Kasumi-1 (cell line): ENCODE measurements at regions not wholly inside any gene's neighbourhood (a gene's known extent, or its start where the extent isn't known, plus 50 kb on each side); places are given as distances from the start of the nearest gene placed in this dataset.
"Not testable (repeated sequence)": the region's sequence is repeated elsewhere in the genome, so short reads cannot be mapped to it uniquely, and the experiment has no call there.

ENCODE experiments used
- DNase-seq, 2 experiments: peaks; one replicate each; lab custom pipeline; 2025; lab: John Stamatoyannopoulos, UW

- no peak for DNase-seq
Observed at GRCh38 chr3:139113993-139114375, 69.3 kb upstream of the PRR23C start.

DNA sequence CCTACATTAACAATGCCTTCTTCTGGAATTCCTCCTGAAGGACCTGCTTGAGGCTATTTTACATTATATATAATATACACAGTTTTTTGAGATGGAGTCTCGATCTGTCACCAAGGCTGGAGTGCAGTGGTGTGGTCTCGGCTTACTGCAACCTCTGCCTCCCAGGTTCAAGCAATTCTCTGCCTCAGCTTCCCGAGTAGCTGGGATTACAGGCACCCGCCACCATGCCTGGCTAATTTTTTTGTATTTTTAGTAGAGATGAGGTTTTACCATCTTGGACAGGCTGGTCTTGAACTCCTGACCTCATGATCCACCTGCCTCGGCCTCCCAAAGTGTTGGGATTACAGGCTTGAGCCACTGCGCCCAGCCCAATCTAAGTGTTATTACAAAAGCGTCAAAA is 71.9 kb upstream of the PRR23C start:
- DNase-seq = not testable (repeated sequence)

DNA sequence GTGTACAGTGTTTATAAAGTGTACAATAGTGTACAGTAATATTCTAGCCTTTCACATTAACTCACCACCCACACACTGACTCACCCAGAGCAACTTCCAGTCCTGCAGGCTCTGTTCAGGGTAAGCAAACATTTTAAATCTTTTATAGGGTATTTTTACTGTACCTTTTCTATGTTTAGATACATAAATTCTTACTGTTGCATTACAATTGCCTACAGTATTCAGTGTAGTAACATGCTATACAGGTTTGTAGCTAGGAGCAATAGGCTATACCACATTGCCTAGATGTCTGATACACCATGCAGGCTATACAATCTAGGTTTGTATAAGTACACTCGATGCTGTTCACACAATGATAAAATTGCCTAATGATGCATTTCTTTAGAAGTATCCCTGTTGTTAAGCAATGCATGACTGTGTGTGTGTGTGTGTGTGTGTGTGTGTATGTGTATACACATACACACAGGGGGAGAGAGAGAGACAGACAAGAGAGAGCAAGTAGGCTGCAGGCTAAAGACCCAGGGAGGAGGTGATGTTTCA is 72.5 kb upstream of the PRR23C start:
- no peak for DNase-seq

DNA sequence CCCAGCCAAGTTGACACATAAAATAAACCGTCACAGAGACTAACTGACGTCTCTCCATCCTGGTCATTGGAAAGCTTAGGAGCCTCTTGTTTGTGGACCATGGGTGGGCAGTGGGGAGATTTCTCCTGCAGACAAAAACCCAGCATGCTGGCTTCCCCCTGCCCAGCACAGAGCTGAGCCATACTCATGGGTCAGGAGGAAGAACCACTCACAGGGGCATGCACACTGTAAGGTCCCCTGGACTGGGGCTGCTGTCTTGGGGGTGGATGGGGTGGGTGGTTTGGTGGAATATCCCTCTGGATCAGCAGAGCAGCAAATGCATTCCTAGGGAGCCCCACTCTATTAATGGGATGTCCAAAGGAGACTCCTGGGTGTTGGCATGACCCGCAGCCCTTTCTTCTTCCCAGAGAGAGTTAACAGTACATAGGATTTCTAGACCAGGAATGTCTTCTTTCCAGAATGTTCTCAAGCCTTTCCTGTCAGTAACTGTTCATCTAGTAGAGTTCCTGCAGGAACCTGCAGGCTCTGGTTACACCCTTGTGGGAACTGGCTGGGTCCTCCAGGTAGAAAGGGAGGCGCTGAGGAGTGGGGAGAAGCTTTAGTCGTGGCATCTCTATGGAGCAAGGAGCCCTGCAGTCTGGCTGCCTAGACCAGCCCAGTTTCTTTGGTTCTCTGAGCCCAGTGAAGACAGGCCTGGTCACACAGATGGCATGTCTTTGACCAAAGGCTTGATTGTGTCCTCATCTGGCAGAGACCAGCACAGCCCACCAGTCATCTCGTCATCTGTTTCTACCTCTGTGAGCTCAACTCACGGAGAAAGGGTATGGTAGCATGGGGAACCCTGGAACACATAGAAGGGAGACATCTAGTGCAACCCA is 73.4 kb upstream of the PRR23C start:
- DNase-seq = no peak

- DNase-seq = no peak
Observed at GRCh38 chr3:139118835-139119234, 74.1 kb upstream of the PRR23C start.

DNA sequence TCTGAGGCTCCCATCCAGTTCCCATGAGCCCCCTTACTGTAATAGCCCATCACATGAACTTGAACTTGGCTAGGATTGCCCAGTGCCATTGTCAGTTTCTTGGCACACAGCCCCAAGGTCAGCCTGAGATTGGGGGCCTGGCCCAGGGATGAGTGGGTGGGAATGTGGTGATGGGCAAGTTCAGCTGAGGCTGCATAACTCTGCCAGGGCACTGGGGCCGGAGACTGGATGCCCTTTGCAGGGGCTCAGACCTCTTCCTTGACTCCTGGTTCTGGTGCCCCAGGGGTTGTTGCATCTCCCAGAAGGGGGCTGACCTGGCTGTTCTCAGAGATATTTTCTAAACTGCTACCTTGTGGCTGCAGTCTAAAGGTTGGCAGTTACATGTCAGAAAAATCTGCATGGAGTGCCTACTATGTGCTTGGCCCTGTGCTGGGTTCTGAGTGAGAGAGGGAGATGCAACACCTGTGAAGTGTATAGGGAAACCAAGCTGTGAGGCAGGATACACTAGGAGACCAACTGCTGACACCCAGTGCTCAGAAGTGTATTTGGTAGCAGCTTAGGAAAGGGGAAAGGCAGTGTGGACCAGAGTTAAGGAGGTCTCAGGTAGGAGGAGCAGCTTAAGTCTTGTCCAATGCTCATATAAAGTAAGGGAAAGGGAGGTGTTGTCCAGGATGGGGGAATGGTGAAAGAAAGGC is 74.8 kb upstream of the PRR23C start:
- no peak for DNase-seq

DNA sequence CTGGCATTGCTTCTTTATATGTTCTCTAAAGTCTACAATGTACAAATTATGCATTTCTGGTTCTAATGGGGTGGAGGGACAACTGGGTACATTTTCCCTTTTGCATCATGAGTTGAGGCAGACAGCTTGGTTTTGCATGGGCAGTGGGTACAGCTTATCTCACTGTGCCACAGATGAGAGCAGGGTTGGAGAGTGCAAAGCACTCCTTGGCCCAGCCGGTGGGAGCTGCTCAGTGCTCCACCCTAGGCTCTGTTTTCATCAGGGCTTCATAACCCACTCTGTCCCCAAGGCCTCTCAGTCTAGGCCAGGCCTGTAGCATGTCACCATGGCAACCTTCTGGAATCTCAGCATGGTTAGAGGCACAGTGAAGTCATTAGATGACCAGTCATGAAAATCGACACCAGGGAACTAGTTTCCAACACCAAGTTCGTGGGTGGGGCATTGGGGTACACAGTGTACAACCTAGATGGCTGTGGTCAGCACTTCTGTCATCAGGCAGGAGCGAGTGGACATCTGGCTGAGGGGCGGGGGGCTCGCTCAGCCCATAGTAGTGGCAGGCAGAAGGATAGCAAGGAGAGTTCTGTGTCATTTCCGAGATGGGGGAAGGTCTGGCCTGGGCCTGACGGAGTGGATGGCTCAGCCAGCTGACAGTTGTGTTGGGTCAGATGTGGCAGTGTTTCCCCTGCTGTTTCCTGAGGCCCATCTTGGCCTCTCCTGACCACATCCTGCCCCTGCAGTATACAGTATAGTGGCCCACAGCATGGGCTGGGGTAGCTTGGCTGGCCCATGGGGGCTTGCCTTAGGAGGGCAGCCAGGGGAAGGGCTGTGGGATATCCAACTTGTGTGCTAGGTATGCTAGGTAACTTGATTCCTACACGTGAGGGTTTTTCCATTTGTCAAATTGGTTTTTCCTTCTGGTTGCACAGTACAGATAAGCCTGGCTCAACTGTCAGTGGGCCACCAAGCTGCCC is 75.7 kb upstream of the PRR23C start:
- peak in 1 of 2 experiments; percentile 17 for DNase-seq

GRCh38 chr3:139121513-139122220 is 77.0 kb upstream of the PRR23C start:
- DNase-seq = no peak

- no peak for DNase-seq
Observed at GRCh38 chr3:139122221-139122581, 77.5 kb upstream of the PRR23C start.

GRCh38 chr3:139122612-139123011 is 77.9 kb upstream of the PRR23C start:
- no peak for DNase-seq

DNA sequence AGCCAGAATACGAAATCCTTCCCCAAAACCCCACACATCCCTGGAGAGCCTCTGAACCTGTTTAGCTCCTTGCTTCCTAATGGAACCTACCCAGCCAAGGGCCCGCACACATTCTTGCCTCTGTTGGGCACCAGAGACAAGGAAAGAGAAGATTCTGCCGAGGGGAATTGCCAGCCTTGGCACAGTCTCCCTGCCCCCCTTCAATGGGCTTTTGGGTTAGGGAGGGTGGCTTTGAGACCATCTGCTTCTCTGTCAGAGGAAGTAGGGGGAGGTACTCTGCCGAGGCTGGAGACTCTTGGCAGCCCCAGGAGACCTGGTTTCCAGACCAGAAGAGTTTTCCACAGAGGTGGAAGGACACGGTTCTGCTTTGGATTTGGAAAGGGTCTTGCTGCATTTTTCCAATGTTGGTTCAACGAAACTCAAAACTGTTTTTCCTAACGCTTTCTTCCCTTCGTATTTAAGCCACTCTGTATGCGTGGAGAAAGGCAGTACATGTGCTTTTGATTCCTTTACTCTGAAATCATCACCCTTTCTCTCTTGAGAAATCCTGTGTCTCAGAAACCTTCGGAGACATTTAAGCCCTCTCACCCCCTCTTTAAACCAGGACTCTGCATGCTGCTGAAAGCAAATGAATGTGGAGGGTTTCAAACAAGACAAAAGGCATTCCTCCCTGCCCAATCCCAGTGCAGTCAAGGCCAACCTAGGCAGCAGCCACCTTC is 78.8 kb upstream of the PRR23C start:
- DNase-seq = peak in 1 of 2 experiments; percentile 21

- no peak for DNase-seq
Observed at GRCh38 chr3:139124197-139124596, 79.5 kb upstream of the PRR23C start.

- DNase-seq = no peak
Observed at GRCh38 chr3:139127101-139127500, 82.4 kb upstream of the PRR23C start.

GRCh38 chr3:139127629-139128028 is 82.9 kb upstream of the PRR23C start:
- DNase-seq = not testable (repeated sequence)

DNA sequence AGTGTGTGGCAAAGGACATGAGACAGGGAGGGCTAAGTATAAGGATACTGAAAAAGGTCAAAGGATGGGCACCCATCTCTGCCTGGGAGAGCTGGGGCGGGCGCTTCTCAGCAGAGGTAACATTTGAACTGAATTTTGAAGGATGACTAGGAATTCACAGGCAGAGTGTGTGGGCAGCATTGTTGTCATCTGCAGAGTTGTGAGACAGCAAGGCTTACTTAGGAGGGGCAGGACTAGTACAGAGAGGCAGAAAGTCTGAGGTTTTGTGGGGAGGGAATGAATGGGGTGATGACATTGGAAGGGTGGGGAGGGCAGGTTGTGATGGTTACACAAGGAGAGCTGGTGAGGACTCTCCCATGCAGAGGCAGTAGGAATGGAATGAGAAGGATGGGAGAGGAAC is 84.1 kb upstream of the PRR23C start:
- DNase-seq = no peak

DNA sequence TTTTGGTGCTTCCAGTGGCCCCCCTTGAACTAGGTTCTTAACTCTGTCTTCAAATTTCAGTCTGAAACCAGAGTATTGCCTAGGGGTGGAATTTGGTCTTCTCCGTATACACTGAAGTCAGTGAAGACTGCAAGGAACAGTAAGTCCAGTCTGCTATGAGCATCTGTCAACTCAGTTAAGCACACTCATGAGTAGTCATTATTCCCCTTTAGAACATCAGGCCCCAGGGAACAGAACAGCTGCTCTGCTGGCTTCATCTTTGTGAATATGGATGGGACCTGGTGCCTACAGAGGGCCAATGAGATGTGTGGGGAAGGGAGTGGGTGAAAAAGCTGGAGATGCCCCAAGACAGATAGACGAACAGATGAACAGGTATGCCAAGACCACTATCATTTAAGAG is 85.2 kb upstream of the PRR23C start:
- DNase-seq = no peak

DNA sequence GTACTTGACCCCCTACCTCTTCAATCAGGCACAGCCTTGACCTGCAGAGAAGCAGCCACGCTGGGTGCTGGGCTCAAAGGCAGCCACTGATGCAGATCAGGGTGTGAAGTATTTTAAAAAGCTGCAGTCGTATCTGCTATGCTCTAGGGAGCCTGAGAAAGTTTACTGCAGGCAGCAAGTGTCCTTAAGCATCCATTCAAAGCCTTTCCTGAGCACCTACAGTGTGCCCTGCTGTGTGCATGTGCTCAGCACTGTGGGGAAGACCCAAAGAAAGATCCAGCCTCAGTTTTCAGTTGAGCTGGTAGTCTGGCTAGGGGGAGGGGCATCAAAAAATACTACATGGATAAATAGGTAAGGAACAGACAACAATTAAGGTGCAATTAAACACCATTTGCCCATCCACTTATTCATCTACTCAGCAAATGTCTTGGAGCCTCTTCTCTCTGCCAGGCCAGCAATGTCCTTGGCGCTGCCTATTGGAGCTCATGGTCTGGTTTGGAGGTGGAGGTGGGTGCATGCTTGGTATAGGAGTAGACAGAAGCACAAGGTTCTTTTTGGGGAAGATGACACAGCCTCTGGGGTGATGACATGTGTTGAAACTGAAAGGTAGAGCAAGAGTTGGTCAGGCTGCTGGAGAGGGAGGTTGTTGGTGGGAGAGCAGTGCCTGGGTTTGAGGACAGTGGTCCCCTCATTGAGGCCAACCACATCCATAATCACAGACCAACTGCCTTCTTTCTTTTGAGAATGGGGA is 85.9 kb upstream of the PRR23C start:
- no peak for DNase-seq

DNA sequence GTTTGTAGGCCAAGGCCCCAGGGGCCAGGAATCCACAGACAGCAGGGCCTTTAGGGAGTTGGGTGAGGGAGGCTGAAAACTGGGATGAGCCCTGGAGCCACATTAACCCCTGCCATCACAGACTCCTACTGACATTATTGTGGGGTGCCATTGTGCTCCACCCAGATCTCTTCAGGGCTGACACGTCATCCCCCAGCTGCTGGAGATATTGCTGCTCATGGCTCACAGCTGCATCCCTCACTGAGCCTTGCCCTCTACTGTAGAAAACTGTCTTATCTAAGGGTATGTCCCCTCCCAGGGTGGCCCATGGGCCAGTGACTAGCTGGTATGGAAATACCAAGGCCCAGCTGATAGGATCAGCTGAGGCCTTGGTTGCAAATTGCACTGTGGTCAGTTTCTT is 87.3 kb upstream of the PRR23C start:
- DNase-seq = no peak

DNA sequence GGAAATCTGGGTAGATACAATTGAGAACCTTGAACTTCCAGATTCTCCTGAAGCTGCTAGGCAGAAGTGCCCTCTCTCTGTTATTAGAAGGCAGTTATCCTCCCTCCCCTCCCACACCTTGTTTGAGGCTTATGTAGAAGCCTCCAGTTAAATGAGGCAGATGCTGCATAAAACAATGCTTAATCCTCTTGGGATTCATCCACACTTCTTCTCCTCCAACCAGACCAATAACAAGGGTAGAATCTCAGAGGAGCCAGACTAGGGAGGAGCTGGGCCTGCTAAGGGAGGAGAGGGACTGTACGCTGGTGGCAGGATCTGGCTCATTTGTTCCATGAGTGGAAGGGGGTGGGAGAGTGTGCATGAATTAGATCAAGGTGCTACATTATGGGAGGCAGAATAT is 88.3 kb upstream of the PRR23C start:
- no peak for DNase-seq
